Loucy (cell line): ENCODE measurements at regions not wholly inside any gene's neighbourhood (a gene's known extent, or its start where the extent isn't known, plus 50 kb on each side); places are given as distances from the start of the nearest gene placed in this dataset.

Experiments used
- H2AFZ ChIP-seq: fragments of 200-600 bp; sonication (generic); 2 replicates; pipeline ENCODE4 v1.6.0; 2016; ENCODE audit warnings: antibody characterized with exemption, mild to moderate bottlenecking, low read length, moderate library complexity
- H3F3A ChIP-seq: fragments of 200-600 bp; 2 replicates; pipeline ENCODE4 v1.6.0; 2016; ENCODE audit warnings: antibody characterized with exemption, low read depth, mild to moderate bottlenecking
- H3K27me3 ChIP-seq: fragments of 200-600 bp; sonication (generic); 2 replicates; pipeline ENCODE4 v1.6.1; 2014; ENCODE audit warnings: low read length, mild to moderate bottlenecking; ENCODE audit not compliant: insufficient read depth, poor library complexity, severe bottlenecking
- H3K36me3 ChIP-seq: fragments of 200-600 bp; sonication (generic); 2 replicates; pipeline ENCODE4 v1.6.1; 2016; ENCODE audit warnings: low read length; ENCODE audit not compliant: insufficient read depth
- H3K4me1 ChIP-seq: fragments of 200-600 bp; sonication (generic); 2 replicates; pipeline ENCODE4 v1.5.1; 2014; ENCODE audit warnings: low read length, mild to moderate bottlenecking; ENCODE audit not compliant: insufficient read depth, poor library complexity, severe bottlenecking
- H3K4me2 ChIP-seq: fragments of 200-600 bp; sonication (generic); 2 replicates; pipeline ENCODE4 v1.6.0; 2014; ENCODE audit warnings: antibody characterized with exemption, low read length, low read depth, mild to moderate bottlenecking; ENCODE audit not compliant: poor library complexity, severe bottlenecking
- H3K4me3 ChIP-seq: fragments of 200-600 bp; sonication (generic); 2 replicates; pipeline ENCODE4 v1.5.1; 2014; ENCODE audit warnings: low read length, mild to moderate bottlenecking, mixed read lengths; ENCODE audit not compliant: poor library complexity, severe bottlenecking
- H3K79me2 ChIP-seq: fragments of 200-600 bp; sonication (generic); 2 replicates; pipeline ENCODE4 v1.6.1; 2014; ENCODE audit warnings: low read length; ENCODE audit not compliant: insufficient read depth
- H3K9ac ChIP-seq: fragments of 200-600 bp; sonication (generic); 2 replicates; pipeline ENCODE4 v1.6.0; 2014; ENCODE audit warnings: mild to moderate bottlenecking, low read depth, low read length, moderate library complexity; ENCODE audit not compliant: poor library complexity, severe bottlenecking
- H3K9me2 ChIP-seq: fragments of 200-600 bp; sonication (generic); replicated peaks from 2 replicates; pipeline ENCODE4 v1.6.1; 2016; ENCODE audit warnings: low read depth, low read length, mixed read lengths
- H3K9me3 ChIP-seq: fragments of 200-600 bp; sonication (generic); 2 replicates; pipeline ENCODE4 v1.6.1; 2014; ENCODE audit warnings: mild to moderate bottlenecking, antibody characterized with exemption, low read length, low read depth; ENCODE audit not compliant: insufficient read depth
- H4K20me1 ChIP-seq: fragments of 200-600 bp; sonication (generic); 2 replicates; pipeline ENCODE4 v1.6.0; 2014; ENCODE audit warnings: antibody characterized with exemption, low read length, mild to moderate bottlenecking; ENCODE audit not compliant: insufficient read depth, poor library complexity, severe bottlenecking
- EZH2phosphoT487 ChIP-seq: fragments of 200-600 bp; IDR thresholded peaks from 2 replicates; pipeline ENCODE4 v1.6.1; 2018; ENCODE audit warnings: antibody characterized with exemption, mild to moderate bottlenecking, moderate library complexity, borderline replicate concordance
- TF ChIP-seq, protein P1 (sequence below): fragments of 200-600 bp; sonication (generic); conservative IDR thresholded peaks from 2 replicates; pipeline ENCODE4 v1.5.1; 2014; ENCODE audit warnings: mild to moderate bottlenecking, antibody characterized with exemption, low read length

DNA sequence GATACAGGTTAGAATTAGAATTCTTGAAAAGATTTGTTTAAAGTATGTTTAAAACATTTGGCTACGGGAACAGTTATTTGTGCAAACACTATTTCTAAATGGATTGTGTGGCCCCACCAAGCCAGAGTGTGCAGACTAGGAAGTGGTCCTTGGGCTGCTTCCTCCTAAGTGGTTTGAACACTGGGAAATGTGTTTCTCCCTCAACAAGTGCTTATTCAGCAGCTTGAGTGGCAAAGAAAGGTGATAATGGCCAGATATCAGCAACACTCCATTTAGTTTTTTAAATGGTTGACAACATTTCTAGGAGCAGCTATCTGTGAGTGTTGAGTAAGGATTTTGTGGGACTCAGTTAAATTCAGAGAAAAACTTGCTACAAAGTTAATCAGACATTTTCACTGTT is 141.4 kb upstream of the LNX1 start:
- Histone ChIP-seq H3K9me2 (no peaks in the 10 kb centered on the region), H3K9ac (no peak overlapping the region), H3K4me1 (no peaks in the 10 kb centered on the region), H4K20me1 (no peaks in the 10 kb centered on the region), H3K27me3 (no peaks in the 10 kb centered on the region), H3K9me3 (no peaks in the 10 kb centered on the region), H3F3A (no peaks in the 10 kb centered on the region), H3K4me3 (no peak overlapping the region), H3K79me2 (no peaks in the 10 kb centered on the region), H2AFZ (no peak overlapping the region), H3K36me3 (no peaks in the 10 kb centered on the region), H3K4me2 (no peak overlapping the region)
- no peak for TF ChIP-seq EZH2phosphoT487
- TF ChIP-seq, protein P1, sequence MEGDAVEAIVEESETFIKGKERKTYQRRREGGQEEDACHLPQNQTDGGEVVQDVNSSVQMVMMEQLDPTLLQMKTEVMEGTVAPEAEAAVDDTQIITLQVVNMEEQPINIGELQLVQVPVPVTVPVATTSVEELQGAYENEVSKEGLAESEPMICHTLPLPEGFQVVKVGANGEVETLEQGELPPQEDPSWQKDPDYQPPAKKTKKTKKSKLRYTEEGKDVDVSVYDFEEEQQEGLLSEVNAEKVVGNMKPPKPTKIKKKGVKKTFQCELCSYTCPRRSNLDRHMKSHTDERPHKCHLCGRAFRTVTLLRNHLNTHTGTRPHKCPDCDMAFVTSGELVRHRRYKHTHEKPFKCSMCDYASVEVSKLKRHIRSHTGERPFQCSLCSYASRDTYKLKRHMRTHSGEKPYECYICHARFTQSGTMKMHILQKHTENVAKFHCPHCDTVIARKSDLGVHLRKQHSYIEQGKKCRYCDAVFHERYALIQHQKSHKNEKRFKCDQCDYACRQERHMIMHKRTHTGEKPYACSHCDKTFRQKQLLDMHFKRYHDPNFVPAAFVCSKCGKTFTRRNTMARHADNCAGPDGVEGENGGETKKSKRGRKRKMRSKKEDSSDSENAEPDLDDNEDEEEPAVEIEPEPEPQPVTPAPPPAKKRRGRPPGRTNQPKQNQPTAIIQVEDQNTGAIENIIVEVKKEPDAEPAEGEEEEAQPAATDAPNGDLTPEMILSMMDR = no peak

DNA sequence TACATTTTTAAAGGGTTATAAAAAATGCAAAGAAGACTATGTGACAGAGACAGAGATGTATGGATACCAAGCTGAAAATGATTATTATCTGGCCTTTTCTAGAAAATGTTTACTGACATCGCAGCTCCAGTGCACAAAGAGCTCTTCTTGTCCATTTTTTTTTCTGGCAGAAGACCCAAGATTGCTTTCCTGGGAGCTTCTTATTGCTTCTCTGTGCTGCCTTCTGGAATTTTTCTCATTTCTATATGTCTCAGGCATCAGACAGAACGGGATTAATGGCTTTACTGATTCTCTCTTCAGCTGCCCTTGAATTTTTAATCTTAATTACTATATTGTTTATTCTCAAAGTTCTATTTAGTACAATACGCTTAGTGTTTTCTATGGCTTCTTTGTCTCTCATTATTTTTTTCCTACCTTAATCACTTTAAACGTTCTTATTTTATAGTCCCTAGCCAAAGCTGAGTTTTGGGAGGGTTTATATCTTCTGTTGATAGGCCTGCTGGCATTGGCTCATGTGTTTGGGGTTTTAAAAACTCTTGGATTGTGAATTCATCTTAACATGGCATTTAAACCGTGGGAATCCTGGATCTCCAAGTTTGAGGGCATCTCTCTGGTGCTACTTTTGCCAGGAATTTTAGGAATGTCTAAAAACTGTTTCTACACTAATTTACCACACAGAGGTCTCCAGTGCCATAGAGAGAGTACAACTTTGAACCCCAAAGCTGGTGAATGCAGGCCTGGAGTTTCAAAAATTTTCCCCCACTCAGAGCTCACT is 138.9 kb upstream of the LNX1 start:
- Histone ChIP-seq H3K9ac (no peak overlapping the region), H3K9me2 (no peaks in the 10 kb centered on the region), H3K4me2 (no peak overlapping the region), H4K20me1 (no peaks in the 10 kb centered on the region), H3K4me3 (no peak overlapping the region), H2AFZ (no peak overlapping the region), H3K36me3 (no peaks in the 10 kb centered on the region), H3F3A (no peaks in the 10 kb centered on the region), H3K27me3 (no peaks in the 10 kb centered on the region), H3K9me3 (no peaks in the 10 kb centered on the region), H3K79me2 (no peaks in the 10 kb centered on the region), H3K4me1 (no peaks in the 10 kb centered on the region)
- no peak for TF ChIP-seq EZH2phosphoT487
- TF ChIP-seq, protein P1 = no peak

DNA sequence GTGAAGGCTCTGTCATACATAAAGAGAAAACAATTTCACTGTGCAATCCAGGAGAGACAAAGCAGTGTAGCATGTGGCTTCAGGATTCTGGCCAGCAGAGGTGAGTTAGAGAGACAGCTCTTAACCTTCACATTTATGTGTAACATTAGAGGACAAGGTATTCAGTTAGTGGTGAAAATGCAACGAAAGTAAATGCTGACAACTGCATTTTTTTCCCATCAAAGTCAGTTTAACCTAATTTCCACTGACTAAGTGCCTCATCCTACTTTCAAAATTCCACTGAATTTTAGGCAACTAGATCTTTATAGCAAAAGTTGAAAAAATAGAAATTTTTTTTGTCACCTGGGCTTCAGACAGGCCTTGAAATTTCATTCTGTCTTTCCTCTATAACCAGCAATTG is 130.8 kb upstream of the LNX1 start:
- Histone ChIP-seq H3F3A (no peaks in the 10 kb centered on the region), H3K36me3 (no peaks in the 10 kb centered on the region), H3K27me3 (no peaks in the 10 kb centered on the region), H3K9me3 (no peaks in the 10 kb centered on the region), H3K4me1 (no peaks in the 10 kb centered on the region), H3K79me2 (no peaks in the 10 kb centered on the region), H3K9ac (no peak overlapping the region), H3K4me3 (no peak overlapping the region), H2AFZ (no peak overlapping the region), H3K4me2 (no peak overlapping the region), H3K9me2 (no peaks in the 10 kb centered on the region), H4K20me1 (no peaks in the 10 kb centered on the region)
- no peak for TF ChIP-seq EZH2phosphoT487

DNA sequence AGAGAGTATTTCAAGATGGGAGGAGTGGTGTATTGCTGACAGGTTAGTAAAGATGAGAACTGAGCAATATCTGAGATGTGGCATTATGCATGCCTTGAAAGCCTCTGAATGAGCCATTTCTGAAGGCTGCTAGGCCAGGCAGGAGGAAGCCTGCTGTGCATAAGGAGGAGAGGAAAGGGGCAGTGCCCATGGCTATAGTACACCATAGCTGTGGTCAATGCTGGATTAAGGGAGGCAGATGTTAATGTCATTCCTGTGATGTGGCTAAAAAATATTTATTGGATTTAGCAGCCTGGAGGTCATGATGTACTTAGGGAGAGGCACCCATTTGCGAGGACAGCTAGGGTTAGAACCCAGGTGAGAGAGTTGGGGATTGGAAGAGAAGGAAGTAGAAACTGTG is 130.0 kb upstream of the LNX1 start:
- Histone ChIP-seq H2AFZ (no peak overlapping the region), H3K9ac (no peak overlapping the region), H3K4me1 (no peaks in the 10 kb centered on the region), H3K4me3 (no peak overlapping the region), H3K9me3 (no peaks in the 10 kb centered on the region), H3K9me2 (no peaks in the 10 kb centered on the region), H3K27me3 (no peaks in the 10 kb centered on the region), H3F3A (no peaks in the 10 kb centered on the region), H3K4me2 (no peak overlapping the region), H4K20me1 (no peaks in the 10 kb centered on the region), H3K79me2 (no peaks in the 10 kb centered on the region), H3K36me3 (no peaks in the 10 kb centered on the region)
- TF ChIP-seq EZH2phosphoT487 = no peak
- TF ChIP-seq, protein P1 = no peak
